HuH-7 (cell line): ENCODE measurements at regions not wholly inside any gene's neighbourhood (a gene's known extent, or its start where the extent isn't known, plus 50 kb on each side); places are given as distances from the start of the nearest gene placed in this dataset.
"Not testable (repeated sequence)": the region's sequence is repeated elsewhere in the genome, so short reads cannot be mapped to it uniquely, and the experiment has no call there.

Experiments
- DNase-seq: peaks from one replicate; pipeline ENCODE4 v3.0.0; 2011; ENCODE audit warnings: low spot score

GRCh38 chr3:110620118-110620517, 451.5 kb upstream of the NECTIN3 start:
- DNase-seq = no peak

GRCh38 chr3:110623571-110623970, 448.0 kb upstream of the NECTIN3 start:
- DNase-seq = no peak

GRCh38 chr3:110624576-110624975, 447.0 kb upstream of the NECTIN3 start:
- no peak for DNase-seq

GRCh38 chr3:110625201-110625747, 446.3 kb upstream of the NECTIN3 start:
- peak; percentile 14 for DNase-seq

- DNase-seq = not testable (repeated sequence)
These were observed 444.9 kb upstream of the NECTIN3 start for GRCh38 chr3:110626652-110627111.

- DNase-seq = no peak
These were observed 442.8 kb upstream of the NECTIN3 start for GRCh38 chr3:110628650-110629301.

GRCh38 chr3:110629917-110630316, 441.7 kb upstream of the NECTIN3 start:
- DNase-seq = no peak

GRCh38 chr3:110644203-110644602, 427.4 kb upstream of the NECTIN3 start:
- no peak for DNase-seq

GRCh38 chr3:110646055-110646454, 425.6 kb upstream of the NECTIN3 start:
- no peak for DNase-seq

GRCh38 chr3:110646496-110646895, 425.1 kb upstream of the NECTIN3 start:
- no peak for DNase-seq

GRCh38 chr3:110647586-110647985, 424.0 kb upstream of the NECTIN3 start:
- no peak for DNase-seq

- DNase-seq = no peak
These were observed 420.9 kb upstream of the NECTIN3 start for GRCh38 chr3:110650741-110651140.

- peak; percentile 23 for DNase-seq
These were observed 416.6 kb upstream of the NECTIN3 start for GRCh38 chr3:110654843-110655502.

GRCh38 chr3:110656394-110657025, 415.1 kb upstream of the NECTIN3 start:
- no peak for DNase-seq

GRCh38 chr3:110664148-110664547, 407.5 kb upstream of the NECTIN3 start:
- no peak for DNase-seq

GRCh38 chr3:110666495-110666894, 405.1 kb upstream of the NECTIN3 start:
- no peak for DNase-seq

- no peak for DNase-seq
These were observed 404.4 kb upstream of the NECTIN3 start for GRCh38 chr3:110667216-110667615.

GRCh38 chr3:110670407-110670806, 401.2 kb upstream of the NECTIN3 start:
- DNase-seq = no peak

GRCh38 chr3:110677506-110677905, 394.1 kb upstream of the NECTIN3 start:
- no peak for DNase-seq

GRCh38 chr3:110679285-110679684, 392.3 kb upstream of the NECTIN3 start:
- DNase-seq = no peak

- no peak for DNase-seq
These were observed 391.2 kb upstream of the NECTIN3 start for GRCh38 chr3:110680450-110680849.

- DNase-seq = no peak
These were observed 387.1 kb upstream of the NECTIN3 start for GRCh38 chr3:110684466-110684865.

GRCh38 chr3:110685630-110686029, 386.0 kb upstream of the NECTIN3 start:
- DNase-seq = no peak
